H1 (cell line): ENCODE measurements at regions not wholly inside any gene's neighbourhood (a gene's known extent, or its start where the extent isn't known, plus 50 kb on each side); places are given as distances from the start of the nearest gene placed in this dataset.

Experiments
- CTCF ChIA-PET: fragments of 300-600 bp; sonication (Branson Sonifier 250); formaldehyde crosslinking; loops from one replicate; lab custom pipeline; 2021; ENCODE audit not compliant: partially characterized antibody; lab: Charles Lee
- POLR2A ChIA-PET: fragments of 300-600 bp; sonication (Branson Sonifier 250); formaldehyde crosslinking; loops from one replicate; lab custom pipeline; 2021; ENCODE audit warnings: inconsistent platforms; ENCODE audit not compliant: partially characterized antibody; lab: Charles Lee
- DNase-seq, 2 experiments: peaks; one replicate each; pipeline versions ENCODE4 v3.0.0 to v3.0.0-alpha.2; 2010 to 2022; ENCODE audit warnings: low spot score in 2 of 2, low read depth in 1 of 2, mixed read lengths in 1 of 2
- FAIRE-seq: peaks from 2 replicates; lab custom pipeline; 2011; peaks lifted over from hg19 to GRCh38; lab: Jason Lieb, UNC
- H2AFZ ChIP-seq: 2 replicates; pipeline ENCODE4 v1.8.1; 2012; ENCODE audit warnings: low read length, inconsistent platforms
- H2AK5ac ChIP-seq: 2 replicates; pipeline ENCODE4 v1.6.1; 2013; ENCODE audit warnings: low read depth, low read length
- H2BK120ac ChIP-seq: replicated peaks from 2 replicates; pipeline ENCODE3; 2013; ENCODE audit warnings: low read depth, low read length, inconsistent platforms
- H2BK12ac ChIP-seq: 2 replicates; pipeline ENCODE4 v1.6.1; 2013; ENCODE audit warnings: low read depth, low read length
- H2BK15ac ChIP-seq: 2 replicates; pipeline ENCODE4 v1.6.1; 2013; ENCODE audit warnings: low read length
- H2BK20ac ChIP-seq: 2 replicates; pipeline ENCODE4 v1.6.1; 2013; ENCODE audit warnings: low read length
- H2BK5ac ChIP-seq: 2 replicates; pipeline ENCODE4 v1.6.1; 2013; ENCODE audit warnings: low read depth, low read length
- H3K14ac ChIP-seq: 2 replicates; pipeline ENCODE4 v1.6.1; 2013; ENCODE audit warnings: inconsistent platforms; ENCODE audit not compliant: insufficient read length
- H3K18ac ChIP-seq: 2 replicates; pipeline ENCODE4 v1.6.1; 2013; ENCODE audit warnings: low read length; ENCODE audit errors: extremely low read depth
- H3K23ac ChIP-seq: 2 replicates; pipeline ENCODE4 v1.6.1; 2013; ENCODE audit warnings: inconsistent platforms; ENCODE audit not compliant: insufficient read length
- H3K23me2 ChIP-seq: 2 replicates; pipeline ENCODE4 v1.6.1; 2013; ENCODE audit warnings: low read depth, low read length
- H3K27ac ChIP-seq: 2 replicates; pipeline ENCODE4 v1.6.1; 2011; ENCODE audit warnings: low read depth, low read length, inconsistent platforms
- H3K27me3 ChIP-seq, 4 experiments: replicated peaks in 1 of 4; 1 replicate in 1 of 4; 2 replicates in 3 of 4; pipeline versions ENCODE4 v1.6.1 to v1.8.1; 2011 to 2013; ENCODE audit warnings: low read length in 3 of 4, mild to moderate bottlenecking in 3 of 4, inconsistent platforms in 2 of 4, mixed read lengths in 2 of 4, moderate library complexity in 1 of 4; ENCODE audit not compliant: control insufficient read depth in 3 of 4, insufficient read depth in 3 of 4; ENCODE audit errors: extremely low read depth in 1 of 4
- H3K36me3 ChIP-seq, 4 experiments: 2 replicates each; pipeline versions ENCODE4 v1.6.1 to v1.8.1; 2011 to 2013; ENCODE audit warnings: mild to moderate bottlenecking in 4 of 4, low read length in 3 of 4, moderate library complexity in 2 of 4, control low read depth in 1 of 4, inconsistent platforms in 1 of 4; ENCODE audit not compliant: insufficient read depth in 4 of 4, control insufficient read depth in 2 of 4
- H3K4ac ChIP-seq: replicated peaks from 2 replicates; pipeline ENCODE3; 2013; ENCODE audit warnings: low read length, low read depth, mixed read lengths, inconsistent platforms; ENCODE audit not compliant: insufficient read length
- H3K4me1 ChIP-seq, 4 experiments: replicated peaks in 1 of 4; 1 replicate in 1 of 4; 2 replicates in 3 of 4; pipeline versions ENCODE4 v1.6.1 to v1.8.1; 2011 to 2013; ENCODE audit warnings: low read length in 3 of 4, inconsistent platforms in 2 of 4, mixed read lengths in 1 of 4; ENCODE audit not compliant: insufficient read depth in 4 of 4, control insufficient read depth in 3 of 4
- H3K4me2 ChIP-seq, 2 experiments: 2 replicates each; pipeline versions ENCODE4 v1.6.1 to v1.8.1; 2011 to 2013; ENCODE audit warnings: low read depth in 2 of 2, low read length in 2 of 2, control low read depth in 1 of 2, inconsistent platforms in 1 of 2, mild to moderate bottlenecking in 1 of 2; ENCODE audit not compliant: insufficient read depth in 1 of 2
- H3K4me3 ChIP-seq, 4 experiments: fragments of 200-600, 300-600 bp in 1 of 4; sonication (generic), shearing (Covaris generic), sonication (Bioruptor Twin) in 1 of 4; 2 replicates each; pipeline versions ENCODE4 v1.5.1 to v1.8.1; 2011 to 2016; ENCODE audit warnings: low read length in 4 of 4, low read depth in 3 of 4, control low read depth in 2 of 4, inconsistent platforms in 2 of 4, mild to moderate bottlenecking in 2 of 4, mixed read lengths in 1 of 4, moderate library complexity in 1 of 4; ENCODE audit not compliant: insufficient read depth in 2 of 4; ENCODE audit errors: extremely low read depth in 1 of 4
- H3K56ac ChIP-seq: replicated peaks from 2 replicates; pipeline ENCODE3; 2013; ENCODE audit warnings: low read depth, mild to moderate bottlenecking, mixed read lengths, low read length, inconsistent platforms; ENCODE audit not compliant: insufficient read length
- H3K79me1 ChIP-seq: 2 replicates; pipeline ENCODE4 v1.6.1; 2013; ENCODE audit warnings: low read depth, low read length, control low read depth
- H3K79me2 ChIP-seq, 2 experiments: 2 replicates each; pipeline versions ENCODE4 v1.6.1 to v1.8.1; 2012 to 2013; ENCODE audit warnings: low read length in 2 of 2, mild to moderate bottlenecking in 2 of 2, inconsistent platforms in 1 of 2; ENCODE audit not compliant: insufficient read depth in 2 of 2, control insufficient read depth in 1 of 2
- H3K9ac ChIP-seq, 4 experiments: replicated peaks in 1 of 4; 1 replicate in 1 of 4; 2 replicates in 3 of 4; pipeline versions ENCODE4 v1.6.1 to v1.8.1; 2011 to 2013; ENCODE audit warnings: low read depth in 3 of 4, low read length in 3 of 4, control low read depth in 2 of 4, mild to moderate bottlenecking in 2 of 4, moderate library complexity in 2 of 4, inconsistent platforms in 1 of 4; ENCODE audit errors: extremely low read depth in 1 of 4
- H3K9me3 ChIP-seq, 2 experiments: 2 replicates each; pipeline versions ENCODE4 v1.6.1 to v1.8.1; 2012 to 2013; ENCODE audit warnings: mild to moderate bottlenecking in 2 of 2, moderate library complexity in 2 of 2, control low read depth in 1 of 2, inconsistent platforms in 1 of 2, low read depth in 1 of 2, low read length in 1 of 2, mixed read lengths in 1 of 2; ENCODE audit not compliant: insufficient read depth in 2 of 2
- H4K20me1 ChIP-seq, 2 experiments: replicated peaks in 1 of 2; 2 replicates each; pipeline versions ENCODE3 to v1.8.1; 2011 to 2013; ENCODE audit warnings: inconsistent platforms in 2 of 2, low read length in 2 of 2, mild to moderate bottlenecking in 1 of 2; ENCODE audit not compliant: insufficient read depth in 2 of 2, control insufficient read depth in 1 of 2
- H4K5ac ChIP-seq: 2 replicates; pipeline ENCODE4 v1.6.1; 2013; ENCODE audit warnings: low read length, low read depth, mixed read lengths, inconsistent platforms; ENCODE audit not compliant: insufficient read length
- H4K8ac ChIP-seq: 2 replicates; pipeline ENCODE4 v1.8.0; 2013; ENCODE audit warnings: mild to moderate bottlenecking, moderate library complexity, low read length, inconsistent platforms; ENCODE audit not compliant: insufficient read depth; ENCODE audit errors: extremely low read depth
- H4K91ac ChIP-seq: replicated peaks from 2 replicates; pipeline ENCODE3; 2013; ENCODE audit warnings: low read length, mixed read lengths, inconsistent platforms; ENCODE audit not compliant: insufficient read length
- BCL11A ChIP-seq, 2 experiments: IDR thresholded peaks; one replicate each; pipeline ENCODE4 v1.6.1; 2011; ENCODE audit warnings: low read depth in 2 of 2, low read length in 2 of 2, mild to moderate bottlenecking in 2 of 2
- CBX5 ChIP-seq: fragments of 300-800, 300-1000 bp; sonication (generic); IDR thresholded peaks from 2 replicates; pipeline ENCODE4 v1.7.1; 2016; ENCODE audit warnings: antibody characterized with exemption, low read length, low read depth
- CHD1 ChIP-seq: IDR thresholded peaks from 2 replicates; pipeline ENCODE4 v1.6.1; 2012; ENCODE audit warnings: low read depth, low read length, improper control_type of control experiment
- HDAC2 ChIP-seq, 2 experiments: fragments of 300-600 bp in 1 of 2; sonication (generic) in 1 of 2; IDR thresholded peaks; 2 replicates each; pipeline ENCODE4 v1.6.1; 2011 to 2012; ENCODE audit warnings: low read depth in 2 of 2, low read length in 2 of 2, mild to moderate bottlenecking in 2 of 2, moderate library complexity in 2 of 2, borderline replicate concordance in 1 of 2, inconsistent platforms in 1 of 2
- KDM5A ChIP-seq: fragments of 200-600 bp; IDR thresholded peaks from 2 replicates; pipeline ENCODE4 v1.7.1; 2012; ENCODE audit warnings: mild to moderate bottlenecking, low read length, inconsistent platforms, mixed read lengths
- NRF1 ChIP-seq: IDR thresholded peaks from 2 replicates; pipeline ENCODE4 v1.6.1; 2011; ENCODE audit warnings: mild to moderate bottlenecking, low read depth, low read length, improper control_type of control experiment
- POLR2AphosphoS5 ChIP-seq: IDR thresholded peaks from 2 replicates; pipeline ENCODE4 v1.6.1; 2011; ENCODE audit warnings: low read depth, low read length
- TEAD4 ChIP-seq: IDR thresholded peaks from 2 replicates; pipeline ENCODE4 v1.6.1; 2012; ENCODE audit warnings: low read depth, low read length, inconsistent platforms, mixed read lengths
- WGBS, 2 experiments: shearing (Covaris generic) in 1 of 2; methylation state at CpG; one replicate each; pipeline versions ENCODE4 v1.1.6 to v1.1.7; 2013 to 2015; ENCODE audit warnings: low lambda C conversion rate in 2 of 2, mixed read lengths in 2 of 2, inconsistent platforms in 1 of 2, low coverage in 1 of 2, missing lambda C conversion rate in 1 of 2; ENCODE audit not compliant: insufficient replicate concordance in 2 of 2, insufficient coverage in 1 of 2, insufficient read length in 1 of 2; ENCODE audit errors: extremely low coverage in 1 of 2, missing lambda C conversion rate in 1 of 2; 5-methylcytosine and 5-hydroxymethylcytosine counted together

DNA sequence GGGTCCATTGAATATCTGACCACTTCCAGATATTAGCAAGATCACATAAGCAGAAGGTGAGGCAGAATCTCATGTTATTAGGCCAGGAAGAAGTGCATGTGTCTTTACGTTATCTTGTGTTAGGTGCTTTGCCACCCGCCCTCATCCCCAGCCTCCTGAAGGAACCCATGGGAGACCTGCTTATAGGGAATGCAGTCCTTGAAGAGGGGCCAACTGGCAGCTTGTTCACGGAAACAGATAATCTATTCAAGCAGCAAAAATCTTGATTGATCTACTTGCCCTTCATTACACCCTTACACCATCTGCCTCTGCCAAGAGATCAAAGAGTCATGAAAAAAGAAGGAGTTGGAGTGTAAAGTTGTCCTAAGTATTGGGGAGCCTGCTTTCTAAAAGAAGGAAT lies 576.4 kb downstream of the HTR1B start:
- Histone ChIP-seq H3K9me3 (0 out of 4 replicates have a peak, but pooled peaks cover 0 to 3% of the 10 kb centered on the region in 2 experiments), H3K23ac (no peak overlapping the region), H2BK12ac (no peak overlapping the region), H3K79me1 (no peaks in the 10 kb centered on the region), H3K79me2 (no peaks in the 10 kb centered on the region), H2AK5ac (no peak overlapping the region), H2BK15ac (no peak overlapping the region), H3K4me3 (no peak overlapping the region), H2AFZ (no peak overlapping the region), H3K36me3 (no peaks in the 10 kb centered on the region), H3K27ac (no peak overlapping the region), H3K4me2 (no peak overlapping the region), H3K18ac (no peak overlapping the region), H3K23me2 (no peaks in the 10 kb centered on the region), H2BK120ac (no peak overlapping the region), H3K56ac (no peak overlapping the region), H3K4me1 (no peaks in the 10 kb centered on the region; a peak in 1 of 7 replicates), H4K20me1 (no peaks in the 10 kb centered on the region), H4K5ac (no peak overlapping the region), H2BK20ac (no peak overlapping the region), H3K9ac (no peak overlapping the region), H3K14ac (no peak overlapping the region), H2BK5ac (no peak overlapping the region), H4K91ac (no peak overlapping the region), H4K8ac (no peak overlapping the region), H3K27me3 (no peaks in the 10 kb centered on the region), H3K4ac (no peak overlapping the region)
- CTCF ChIA-PET = interaction anchor here (1.6 kb wide), 1 partner anchor 576 kb away, joined by 3 read pairs; the partner anchor contains the start of gene HTR1B
- DNase-seq (no peak), FAIRE-seq (no peak)
- WGBS, 2 experiments = 91% methylated on average over 3 of the region's 3 CpGs; no CpG with 5 or more reads in 1 of the 2 experiments
- no peak for TF ChIP-seq BCL11A (IDR thresholded peaks at IDR 0.05; ENCODE audit: low read depth in 2 of 2, low read length in 2 of 2)
- TF ChIP-seq TEAD4 = no peak
- no peak for TF ChIP-seq CHD1
- TF ChIP-seq HDAC2 (IDR thresholded peaks at IDR 0.05; ENCODE audit: borderline replicate concordance in 1 of 2, low read depth in 2 of 2, low read length in 2 of 2) = no peak
- no peak for TF ChIP-seq POLR2AphosphoS5
- no peak for TF ChIP-seq KDM5A
- no peak for TF ChIP-seq CBX5
- TF ChIP-seq NRF1 = no peak
- POLR2A ChIA-PET = no interaction called here
